SU-DHL-6 (cell line): ENCODE measurements at regions not wholly inside any gene's neighbourhood (a gene's known extent, or its start where the extent isn't known, plus 50 kb on each side); places are given as distances from the start of the nearest gene placed in this dataset.

Source experiments
- H2AFZ ChIP-seq: fragments of 200-600 bp; sonication (generic); 2 replicates; pipeline ENCODE4 v1.6.1; 2014; ENCODE audit warnings: low read depth, mild to moderate bottlenecking, moderate library complexity, mixed read lengths, antibody characterized with exemption, low read length; ENCODE audit not compliant: severe bottlenecking
- H3F3A ChIP-seq: fragments of 200-600 bp; shearing (Covaris generic); 2 replicates; pipeline ENCODE4 v1.6.0; 2016; ENCODE audit warnings: antibody characterized with exemption, mild to moderate bottlenecking; ENCODE audit not compliant: insufficient read depth
- H3K27ac ChIP-seq: fragments of 200-600 bp; sonication (generic); 2 replicates; pipeline ENCODE4 v1.5.1; 2016; ENCODE audit warnings: low read depth, mild to moderate bottlenecking, low read length, moderate library complexity, mixed read lengths
- H3K27me3 ChIP-seq: fragments of 200-600 bp; sonication (generic), shearing (Covaris generic); 2 replicates; pipeline ENCODE4 v1.6.0; 2014; ENCODE audit warnings: mild to moderate bottlenecking, low read length
- H3K36me3 ChIP-seq: fragments of 200-600 bp; sonication (generic); 2 replicates; pipeline ENCODE4 v1.6.1; 2014; ENCODE audit warnings: mild to moderate bottlenecking, low read length, mixed read lengths
- H3K4me2 ChIP-seq: fragments of 300-600, 200-600 bp; shearing (Covaris generic), sonication (generic); 2 replicates; pipeline ENCODE4 v1.6.0; 2014; ENCODE audit warnings: low read length, low read depth, mild to moderate bottlenecking; ENCODE audit not compliant: poor library complexity, severe bottlenecking
- H3K4me3 ChIP-seq: fragments of 200-600 bp; sonication (generic); 2 replicates; pipeline ENCODE4 v1.5.1; 2014; ENCODE audit warnings: antibody characterized with exemption, low read length, mild to moderate bottlenecking, mixed read lengths; ENCODE audit not compliant: insufficient read depth, poor library complexity, severe bottlenecking
- H3K79me2 ChIP-seq: fragments of 200-600 bp; sonication (generic); 2 replicates; pipeline ENCODE4 v1.6.1; 2014; ENCODE audit warnings: mild to moderate bottlenecking, low read length, moderate library complexity; ENCODE audit not compliant: insufficient read depth
- H3K9ac ChIP-seq: fragments of 200-600 bp; sonication (generic); 2 replicates; pipeline ENCODE4 v1.7.0; 2014; ENCODE audit warnings: mild to moderate bottlenecking, low read length
- H3K9me2 ChIP-seq: fragments of 200-600 bp; sonication (generic); replicated peaks from 2 replicates; pipeline ENCODE4 v1.6.1; 2014; ENCODE audit warnings: low read length; ENCODE audit not compliant: insufficient read depth
- H3K9me3 ChIP-seq: fragments of 200-600 bp; sonication (generic); 2 replicates; pipeline ENCODE4 v1.6.1; 2014; ENCODE audit warnings: low read length, mixed read lengths; ENCODE audit not compliant: insufficient read depth
- H4K20me1 ChIP-seq: fragments of 200-600 bp; sonication (generic); 2 replicates; pipeline ENCODE4 v1.6.1; 2014; ENCODE audit warnings: low read depth, mild to moderate bottlenecking, antibody characterized with exemption, low read length, moderate library complexity, mixed read lengths
- CTCF ChIP-seq: fragments of 200-600 bp; sonication (generic); IDR thresholded peaks from one replicate; pipeline ENCODE4 v1.5.1; 2017; ENCODE audit warnings: antibody characterized with exemption, mild to moderate bottlenecking, low read length, moderate library complexity; ENCODE audit not compliant: insufficient read depth, poor library complexity, severe bottlenecking
- EZH2phosphoT487 ChIP-seq: fragments of 200-600 bp; sonication (generic), shearing (Covaris generic); conservative IDR thresholded peaks from 2 replicates; pipeline ENCODE4 v1.6.1; 2018; ENCODE audit warnings: mild to moderate bottlenecking, antibody characterized with exemption, low read length, moderate library complexity, mixed read lengths

GRCh38 chr18:45381282-45381681 is 234.0 kb upstream of the SLC14A2 start:
- Histone ChIP-seq H3K9me2 (no peaks in the 10 kb centered on the region), H3K27me3 (no peaks in the 10 kb centered on the region), H3K27ac (no peak overlapping the region), H2AFZ (no peak overlapping the region), H3K9ac (no peak overlapping the region), H3K9me3 (no peaks in the 10 kb centered on the region), H3K4me3 (no peak overlapping the region), H3K4me2 (no peak overlapping the region), H4K20me1 (no peaks in the 10 kb centered on the region), H3K79me2 (no peaks in the 10 kb centered on the region), H3F3A (no peaks in the 10 kb centered on the region), H3K36me3 (no peaks in the 10 kb centered on the region)
- TF ChIP-seq CTCF (no peak), EZH2phosphoT487 (no peak)

GRCh38 chr18:45383228-45383627 is 232.0 kb upstream of the SLC14A2 start:
- no peaks in the 10 kb centered on the region for H3K27me3 ChIP-seq
- H3K9ac ChIP-seq: no peak overlapping the region
- no peaks in the 10 kb centered on the region for H3K9me3 ChIP-seq
- H3K4me2 ChIP-seq: no peak overlapping the region
- no peak for TF ChIP-seq EZH2phosphoT487
- TF ChIP-seq CTCF: no peak
- no peaks in the 10 kb centered on the region for H3K36me3 ChIP-seq
- no peak overlapping the region for H3K4me3 ChIP-seq
- no peaks in the 10 kb centered on the region for H3K79me2 ChIP-seq
- no peaks in the 10 kb centered on the region for H4K20me1 ChIP-seq
- H2AFZ ChIP-seq: no peak overlapping the region
- H3F3A ChIP-seq: no peaks in the 10 kb centered on the region
- H3K9me2 ChIP-seq: no peaks in the 10 kb centered on the region
- H3K27ac ChIP-seq: no peak overlapping the region

- H3K36me3 ChIP-seq: no peaks in the 10 kb centered on the region
- H3K27ac ChIP-seq: no peak overlapping the region
- no peak overlapping the region for H2AFZ ChIP-seq
- no peaks in the 10 kb centered on the region for H3K9me3 ChIP-seq
- H3K4me3 ChIP-seq: no peak overlapping the region
- no peak for TF ChIP-seq EZH2phosphoT487
- TF ChIP-seq CTCF: peak; percentile 92
- no peaks in the 10 kb centered on the region for H3K9me2 ChIP-seq
- H3K27me3 ChIP-seq: no peaks in the 10 kb centered on the region
- H3K9ac ChIP-seq: no peak overlapping the region
- no peak overlapping the region for H3K4me2 ChIP-seq
- H4K20me1 ChIP-seq: no peaks in the 10 kb centered on the region
- H3F3A ChIP-seq: no peaks in the 10 kb centered on the region
- H3K79me2 ChIP-seq: no peaks in the 10 kb centered on the region
Observed at GRCh38 chr18:45384137-45384961, 230.9 kb upstream of the SLC14A2 start.
